ENCODE measurements at regions not wholly inside any gene's neighbourhood (a gene's known extent, or its start where the extent isn't known, plus 50 kb on each side); places are given as distances from the start of the nearest gene placed in this dataset.

GRCh38 chr5:101018299-101018698 lies 115.2 kb upstream of the ST8SIA4 start:
- ATAC-seq (peak; percentile 92), DNase-seq (peak; percentile 45)
- Histone ChIP-seq H3K9ac (ENCODE audit: low read length) (no peak overlapping the region), H3K9me2 (replicated peaks; ENCODE audit: low read length) (no peaks in the 10 kb centered on the region), H3K4me1 (ENCODE audit: insufficient read depth, low read length) (peaks cover 7% of the 10 kb centered on the region), H2AFZ (ENCODE audit: low read length) (peak overlapping the region; percentile 46), H3F3A (ENCODE audit: low read length, unreplicated experiment) (no peaks in the 10 kb centered on the region), H3K27ac (ENCODE audit: low read length) (peak overlapping the region; percentile 35), H4K20me1 (ENCODE audit: low read length) (no peaks in the 10 kb centered on the region), H3K79me2 (ENCODE audit: low read length) (no peaks in the 10 kb centered on the region), H3K36me3 (ENCODE audit: low read depth, low read length) (no peaks in the 10 kb centered on the region), H3K4me3 (ENCODE audit: low read length) (0 out of 2 replicates have a peak overlapping the region, but pooled peaks have one; percentile 13), H3K9me3 (ENCODE audit: low read length) (no peaks in the 10 kb centered on the region), H3K27me3 (ENCODE audit: low read length) (no peaks in the 10 kb centered on the region), H3K4me2 (ENCODE audit: low read length) (peak overlapping the region; percentile 55)
- BruUV-seq (replicated peaks) = no TSS peak
- POLR2A ChIA-PET (ENCODE audit: unreplicated experiment) = no interaction called here
- TF ChIP-seq EZH2 (IDR thresholded peaks at IDR 0.05; ENCODE audit: low read length, unreplicated experiment) = no peak
- no peak for TF ChIP-seq CTCF (conservative IDR thresholded peaks at IDR 0.05; ENCODE audit: low read depth, low read length)
- TF ChIP-seq EZH2phosphoT487 (IDR thresholded peaks at IDR 0.05; ENCODE audit: borderline replicate concordance, low read length) = no peak
- CTCF ChIA-PET = no interaction called here
- intact Hi-C loops (cut with micrococcal nuclease) = loop anchor here (10.0 kb wide), 3 partner anchors 113 to 393 kb away; partner anchors contain the start of gene ST8SIA4

GRCh38 chr5:101012880-101013279 lies 109.8 kb upstream of the ST8SIA4 start:
- no peaks in the 10 kb centered on the region for H4K20me1 ChIP-seq (ENCODE audit: low read length)
- ATAC-seq (0 out of 2 replicates have a peak, but pooled peaks have one; percentile 37), DNase-seq (peak; percentile 11)
- no peak overlapping the region for H3K4me2 ChIP-seq (ENCODE audit: low read length)
- CTCF ChIA-PET = no interaction called here
- TF ChIP-seq CTCF (conservative IDR thresholded peaks at IDR 0.05; ENCODE audit: low read depth, low read length) = peak; percentile 33; the same call in 1 of the 2 replicates
- TF ChIP-seq EZH2 (IDR thresholded peaks at IDR 0.05; ENCODE audit: low read length, unreplicated experiment) = no peak
- no peaks in the 10 kb centered on the region for H3K27me3 ChIP-seq (ENCODE audit: low read length)
- H3K9ac ChIP-seq (ENCODE audit: low read length) = no peak overlapping the region
- no peaks in the 10 kb centered on the region for H3K36me3 ChIP-seq (ENCODE audit: low read depth, low read length)
- BruUV-seq (replicated peaks) = no TSS peak
- no peak overlapping the region for H2AFZ ChIP-seq (ENCODE audit: low read length)
- no peaks in the 10 kb centered on the region for H3K9me2 ChIP-seq (replicated peaks; ENCODE audit: low read length)
- intact Hi-C loops (cut with micrococcal nuclease) = loop anchor here (10.0 kb wide), 3 partner anchors 108 to 388 kb away; partner anchors contain the start of gene ST8SIA4
- no peak overlapping the region for H3K4me3 ChIP-seq (ENCODE audit: low read length)
- POLR2A ChIA-PET (ENCODE audit: unreplicated experiment) = no interaction called here
- H3K79me2 ChIP-seq (ENCODE audit: low read length) = no peaks in the 10 kb centered on the region
- H3F3A ChIP-seq (ENCODE audit: low read length, unreplicated experiment) = no peaks in the 10 kb centered on the region
- no peaks in the 10 kb centered on the region for H3K9me3 ChIP-seq (ENCODE audit: low read length)
- no peaks in the 10 kb centered on the region for H3K4me1 ChIP-seq (ENCODE audit: insufficient read depth, low read length)
- H3K27ac ChIP-seq (ENCODE audit: low read length) = no peak overlapping the region

- ChIA-PET POLR2A (ENCODE audit: unreplicated experiment) (no interaction called here), CTCF (interaction anchor here (0.6 kb wide), 2 partner anchors 97 to 535 kb away, joined by 3 to 6 read pairs; no protein-coding TSS in a partner anchor)
- Histone ChIP-seq H3F3A (ENCODE audit: low read length, unreplicated experiment) (no peaks in the 10 kb centered on the region), H3K9me2 (replicated peaks; ENCODE audit: low read length) (no peaks in the 10 kb centered on the region), H3K27me3 (ENCODE audit: low read length) (no peaks in the 10 kb centered on the region), H2AFZ (ENCODE audit: low read length) (no peak overlapping the region), H3K9me3 (ENCODE audit: low read length) (no peaks in the 10 kb centered on the region), H3K36me3 (ENCODE audit: low read depth, low read length) (no peaks in the 10 kb centered on the region), H3K9ac (ENCODE audit: low read length) (no peak overlapping the region), H4K20me1 (ENCODE audit: low read length) (no peaks in the 10 kb centered on the region), H3K79me2 (ENCODE audit: low read length) (no peaks in the 10 kb centered on the region), H3K4me3 (ENCODE audit: low read length) (no peak overlapping the region), H3K4me2 (ENCODE audit: low read length) (no peak overlapping the region), H3K4me1 (ENCODE audit: insufficient read depth, low read length) (no peaks in the 10 kb centered on the region), H3K27ac (ENCODE audit: low read length) (no peak overlapping the region)
- no peak; the same call in 1 of the 2 replicates for ATAC-seq
- TF ChIP-seq EZH2phosphoT487 (IDR thresholded peaks at IDR 0.05; ENCODE audit: borderline replicate concordance, low read length) (no peak), CTCF (conservative IDR thresholded peaks at IDR 0.05; ENCODE audit: low read depth, low read length) (no peak), EZH2 (IDR thresholded peaks at IDR 0.05; ENCODE audit: low read length, unreplicated experiment) (no peak)
- no peak for DNase-seq
- no TSS peak for BruUV-seq (replicated peaks)
- intact Hi-C loops (cut with micrococcal nuclease) = loop anchor here (10.0 kb wide), 3 partner anchors 105 to 385 kb away; partner anchors contain the start of gene ST8SIA4
Measured at GRCh38 chr5:101009758-101010519, 106.9 kb upstream of the ST8SIA4 start.

All from PC-3 (cell line).